ENCODE measurements at regions not wholly inside any gene's neighbourhood (a gene's known extent, or its start where the extent isn't known, plus 50 kb on each side); places are given as distances from the start of the nearest gene placed in this dataset.

- Histone ChIP-seq H3K4me2 (ENCODE audit: low read length) (no peak overlapping the region), H3K27me3 (ENCODE audit: control insufficient read depth, low read length) (0 out of 2 replicates have a peak, but pooled peaks cover 3% of the 10 kb centered on the region), H4K20me1 (ENCODE audit: control insufficient read depth, insufficient read depth, low read depth, low read length) (no peaks in the 10 kb centered on the region), H3K9me3 (ENCODE audit: control insufficient read depth, insufficient read depth, low read length) (no peaks in the 10 kb centered on the region), H3K4me3 (ENCODE audit: low read length) (no peak overlapping the region), H3K27ac (ENCODE audit: low read depth, low read length) (no peak overlapping the region), H3K4me1 (ENCODE audit: control insufficient read depth, low read length) (no peaks in the 10 kb centered on the region), H3K9me2 (replicated peaks; ENCODE audit: control insufficient read depth, low read length) (no peaks in the 10 kb centered on the region), H3K36me3 (ENCODE audit: control insufficient read depth, low read length) (no peaks in the 10 kb centered on the region), H3F3A (ENCODE audit: control insufficient read depth, insufficient read depth) (no peaks in the 10 kb centered on the region), H3K79me2 (ENCODE audit: control insufficient read depth, low read length) (no peaks in the 10 kb centered on the region)
- TF ChIP-seq EZH2phosphoT487 (IDR thresholded peaks at IDR 0.05; ENCODE audit: borderline replicate concordance, low read length) (no peak), CTCF (IDR thresholded peaks at IDR 0.05; ENCODE audit: low read depth, low read length, poor library complexity, severe bottlenecking) (no peak)
Measured at GRCh38 chr11:116647305-116648080, 125.3 kb downstream of the BUD13 start.

GRCh38 chr11:116646191-116646590 lies 126.6 kb downstream of the BUD13 start:
- no peaks in the 10 kb centered on the region for H3F3A ChIP-seq (ENCODE audit: control insufficient read depth, insufficient read depth)
- H3K79me2 ChIP-seq (ENCODE audit: control insufficient read depth, low read length): no peaks in the 10 kb centered on the region
- no peaks in the 10 kb centered on the region for H4K20me1 ChIP-seq (ENCODE audit: control insufficient read depth, insufficient read depth, low read depth, low read length)
- H3K9me2 ChIP-seq (replicated peaks; ENCODE audit: control insufficient read depth, low read length): no peaks in the 10 kb centered on the region
- no peak overlapping the region for H3K27ac ChIP-seq (ENCODE audit: low read depth, low read length)
- H3K27me3 ChIP-seq (ENCODE audit: control insufficient read depth, low read length): 0 out of 2 replicates have a peak, but pooled peaks cover 3% of the 10 kb centered on the region
- H3K36me3 ChIP-seq (ENCODE audit: control insufficient read depth, low read length): no peaks in the 10 kb centered on the region
- H3K4me2 ChIP-seq (ENCODE audit: low read length): no peak overlapping the region
- no peak overlapping the region for H3K4me3 ChIP-seq (ENCODE audit: low read length)
- H3K4me1 ChIP-seq (ENCODE audit: control insufficient read depth, low read length): no peaks in the 10 kb centered on the region
- no peaks in the 10 kb centered on the region for H3K9me3 ChIP-seq (ENCODE audit: control insufficient read depth, insufficient read depth, low read length)
- TF ChIP-seq CTCF (IDR thresholded peaks at IDR 0.05; ENCODE audit: low read depth, low read length, poor library complexity, severe bottlenecking) (no peak), EZH2phosphoT487 (IDR thresholded peaks at IDR 0.05; ENCODE audit: borderline replicate concordance, low read length) (no peak)

GRCh38 chr11:116644941-116645305 lies 127.9 kb downstream of the BUD13 start:
- H3F3A ChIP-seq (ENCODE audit: control insufficient read depth, insufficient read depth): no peaks in the 10 kb centered on the region
- no peaks in the 10 kb centered on the region for H3K9me3 ChIP-seq (ENCODE audit: control insufficient read depth, insufficient read depth, low read length)
- 0 out of 2 replicates have a peak, but pooled peaks cover 3% of the 10 kb centered on the region for H3K27me3 ChIP-seq (ENCODE audit: control insufficient read depth, low read length)
- H3K9me2 ChIP-seq (replicated peaks; ENCODE audit: control insufficient read depth, low read length): no peaks in the 10 kb centered on the region
- no peak overlapping the region for H3K4me2 ChIP-seq (ENCODE audit: low read length)
- no peaks in the 10 kb centered on the region for H4K20me1 ChIP-seq (ENCODE audit: control insufficient read depth, insufficient read depth, low read depth, low read length)
- no peaks in the 10 kb centered on the region for H3K79me2 ChIP-seq (ENCODE audit: control insufficient read depth, low read length)
- no peaks in the 10 kb centered on the region for H3K36me3 ChIP-seq (ENCODE audit: control insufficient read depth, low read length)
- H3K27ac ChIP-seq (ENCODE audit: low read depth, low read length): no peak overlapping the region
- no peak overlapping the region for H3K4me3 ChIP-seq (ENCODE audit: low read length)
- no peaks in the 10 kb centered on the region for H3K4me1 ChIP-seq (ENCODE audit: control insufficient read depth, low read length)
- no peak for TF ChIP-seq EZH2phosphoT487 (IDR thresholded peaks at IDR 0.05; ENCODE audit: borderline replicate concordance, low read length)
- TF ChIP-seq CTCF (IDR thresholded peaks at IDR 0.05; ENCODE audit: low read depth, low read length, poor library complexity, severe bottlenecking): no peak

All from DOHH2 (cell line).